GM21360 (cell line): ENCODE measurements at regions not wholly inside any gene's neighbourhood (a gene's known extent, or its start where the extent isn't known, plus 50 kb on each side); places are given as distances from the start of the nearest gene placed in this dataset.

Source experiments
- ATAC-seq: cut with Tn5 transposase; IDR thresholded peaks from one replicate; pipeline ENCODE4 v1.9.1; 2021; ENCODE audit warnings: mild to moderate bottlenecking, moderate library complexity; ENCODE audit not compliant: unreplicated experiment

DNA sequence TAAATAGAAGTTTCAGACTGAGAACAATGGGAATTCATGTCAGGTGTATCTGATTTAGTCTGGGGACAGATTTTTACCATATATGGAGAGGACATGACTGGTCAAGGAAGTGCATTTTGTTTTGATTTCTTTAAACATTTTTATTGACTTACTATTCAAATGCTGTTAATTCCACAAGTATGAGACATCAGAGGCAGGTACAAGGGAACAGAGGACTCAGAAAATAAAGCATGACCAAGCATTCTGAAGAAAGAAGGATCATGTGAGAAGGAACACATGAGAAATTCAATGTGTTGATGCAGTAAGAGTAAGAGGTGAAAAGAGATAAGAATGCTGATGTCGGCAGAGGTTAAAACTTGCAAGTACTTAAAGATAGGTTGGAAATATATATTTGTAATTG, 1452.6 kb downstream of the PCDH7 start:
- no peak for ATAC-seq

- ATAC-seq: no peak
These were observed 1459.9 kb downstream of the PCDH7 start for GRCh38 chr4:32180086-32180485.

DNA sequence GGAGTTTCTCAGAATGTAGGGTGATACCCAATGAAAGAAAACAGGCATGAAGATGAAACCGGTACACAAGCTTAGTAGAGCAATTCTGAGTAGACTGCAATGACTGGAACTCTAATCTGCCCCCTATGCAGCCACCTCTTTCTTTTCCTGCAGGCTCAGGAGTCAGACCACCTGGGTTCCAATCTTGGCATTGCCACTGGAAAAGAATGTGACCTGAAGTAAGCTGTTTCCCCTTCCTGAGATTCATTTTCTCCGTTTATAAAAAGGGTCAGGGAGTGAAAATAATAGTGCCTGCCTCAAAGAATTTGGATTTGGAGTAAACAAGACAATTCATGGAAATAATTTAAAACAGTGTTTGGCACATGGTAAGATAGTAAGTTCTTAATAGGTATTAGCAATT, 1464.0 kb downstream of the PCDH7 start:
- no peak for ATAC-seq

GRCh38 chr4:32189130-32189529, 1469.0 kb downstream of the PCDH7 start:
- no peak for ATAC-seq

- ATAC-seq: no peak
These were observed 1469.6 kb downstream of the PCDH7 start for GRCh38 chr4:32189788-32190187.

- ATAC-seq: no peak
These were observed 1471.8 kb downstream of the PCDH7 start for GRCh38 chr4:32191961-32192360.

GRCh38 chr4:32192363-32192762, 1472.2 kb downstream of the PCDH7 start:
- ATAC-seq: no peak

GRCh38 chr4:32192991-32193390, 1472.8 kb downstream of the PCDH7 start:
- no peak for ATAC-seq

GRCh38 chr4:32196950-32197688, 1477.0 kb downstream of the PCDH7 start:
- ATAC-seq: no peak

- ATAC-seq: no peak
These were observed 1479.5 kb downstream of the PCDH7 start for GRCh38 chr4:32199639-32200038.

DNA sequence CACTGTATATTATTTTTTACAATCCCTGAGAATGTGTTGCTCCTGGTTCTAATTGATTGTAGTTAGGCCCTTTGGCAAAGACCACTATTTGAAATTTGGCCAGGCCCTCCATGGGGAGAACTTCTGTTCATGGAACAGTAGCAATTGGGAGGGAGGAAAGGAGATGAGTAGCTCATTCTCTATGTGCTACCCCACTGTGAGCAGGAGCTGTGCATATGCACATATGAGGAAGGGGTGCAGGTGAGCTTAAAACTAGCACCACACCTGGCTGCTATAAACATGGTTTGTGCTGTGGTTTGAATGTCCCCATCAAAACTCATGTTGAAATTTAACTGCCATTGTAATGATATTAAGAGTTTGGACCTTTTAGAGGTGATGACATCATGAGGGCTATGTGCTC, 1483.2 kb downstream of the PCDH7 start:
- no peak for ATAC-seq

DNA sequence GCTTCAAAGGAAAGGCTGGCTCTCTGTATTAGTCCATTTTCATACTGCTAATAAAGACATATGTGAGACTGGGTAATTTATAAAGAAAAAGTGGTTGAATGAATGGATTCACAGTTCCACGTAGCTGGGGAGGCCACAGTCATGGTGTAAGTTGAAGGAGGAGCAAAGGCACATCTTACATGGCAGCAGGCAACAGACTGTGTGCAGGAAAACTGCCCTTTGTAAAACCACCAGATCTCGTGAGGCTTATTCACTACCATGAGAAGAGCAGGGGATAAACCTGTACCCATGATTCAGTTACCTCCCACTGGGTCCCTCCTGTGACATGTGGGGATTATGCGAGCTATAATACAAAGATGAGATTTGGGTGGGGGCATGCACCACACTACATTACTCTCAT, 1486.6 kb downstream of the PCDH7 start:
- ATAC-seq: no peak

DNA sequence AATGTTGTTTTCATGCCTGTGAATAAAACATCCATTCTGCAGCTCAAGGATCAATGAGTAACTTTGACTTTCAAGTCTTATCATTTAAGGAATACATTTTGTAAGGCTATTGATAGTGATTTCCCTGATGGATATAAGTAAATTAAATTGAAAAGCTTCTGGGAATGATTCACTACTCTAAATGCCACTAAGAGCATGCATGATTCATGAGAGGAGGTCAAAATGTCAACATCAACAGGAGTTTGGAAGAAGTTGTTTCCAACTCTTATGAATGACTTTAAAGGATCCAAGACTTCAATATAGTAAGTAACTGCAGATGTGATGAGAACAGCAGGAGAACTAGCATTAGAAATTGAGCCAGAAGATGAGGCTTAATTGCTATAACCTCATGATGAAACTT, 1487.3 kb downstream of the PCDH7 start:
- ATAC-seq: no peak

DNA sequence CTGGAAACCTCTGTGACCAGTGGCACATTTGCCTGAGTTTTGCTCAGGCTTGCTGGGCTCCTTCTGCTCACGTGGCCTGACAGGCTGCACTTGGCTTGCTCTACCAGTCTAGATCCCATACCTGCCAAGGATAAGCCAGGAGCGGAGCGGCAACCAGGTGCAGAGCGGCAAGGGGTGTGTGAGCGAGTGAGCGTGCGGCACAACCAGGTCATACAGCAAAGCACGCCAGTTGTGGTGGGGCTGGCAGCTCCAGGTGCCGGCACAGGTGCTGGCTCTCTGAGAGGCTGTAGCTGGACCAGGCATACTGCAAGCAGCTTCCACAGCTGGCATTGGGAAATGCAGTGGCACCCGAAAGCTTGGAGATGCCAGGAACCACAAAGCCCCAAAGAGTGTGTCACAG, 1495.1 kb downstream of the PCDH7 start:
- ATAC-seq: no peak

GRCh38 chr4:32216502-32216901, 1496.3 kb downstream of the PCDH7 start:
- no peak for ATAC-seq

DNA sequence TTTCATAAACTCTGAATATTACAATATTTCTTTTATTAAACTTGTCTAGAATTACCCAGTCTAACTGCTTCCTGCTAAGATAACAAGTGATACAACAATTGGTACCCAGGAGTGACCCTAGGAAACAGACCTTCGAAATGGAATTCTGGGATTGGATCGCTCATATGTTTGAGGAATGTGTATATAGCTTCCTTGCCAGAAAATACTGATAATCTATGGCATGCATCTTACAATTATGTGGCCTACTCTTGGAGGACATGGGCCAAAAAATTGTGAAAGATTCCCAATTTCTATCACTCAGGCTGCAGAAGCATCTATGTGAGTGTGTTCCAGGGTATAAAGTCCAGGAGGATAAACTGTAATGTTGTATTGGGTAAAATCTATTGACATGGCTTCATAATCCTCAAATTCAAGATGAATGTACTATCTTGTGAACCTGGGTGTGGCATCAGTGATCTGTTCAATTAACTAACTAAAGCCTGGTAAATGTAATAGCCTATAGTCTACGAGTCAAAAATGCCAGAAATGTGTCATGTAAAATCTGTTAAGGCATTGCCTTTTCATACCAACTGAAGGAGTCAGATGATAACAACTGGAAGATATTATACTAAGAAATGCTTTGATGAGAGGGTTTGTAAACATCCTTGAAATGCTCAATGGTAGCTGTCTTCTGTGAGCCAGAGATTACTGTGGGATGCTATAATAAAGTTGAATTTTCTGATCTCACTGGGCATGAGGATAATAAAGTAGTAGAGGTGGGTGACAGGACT, 1499.3 kb downstream of the PCDH7 start:
- no peak for ATAC-seq

DNA sequence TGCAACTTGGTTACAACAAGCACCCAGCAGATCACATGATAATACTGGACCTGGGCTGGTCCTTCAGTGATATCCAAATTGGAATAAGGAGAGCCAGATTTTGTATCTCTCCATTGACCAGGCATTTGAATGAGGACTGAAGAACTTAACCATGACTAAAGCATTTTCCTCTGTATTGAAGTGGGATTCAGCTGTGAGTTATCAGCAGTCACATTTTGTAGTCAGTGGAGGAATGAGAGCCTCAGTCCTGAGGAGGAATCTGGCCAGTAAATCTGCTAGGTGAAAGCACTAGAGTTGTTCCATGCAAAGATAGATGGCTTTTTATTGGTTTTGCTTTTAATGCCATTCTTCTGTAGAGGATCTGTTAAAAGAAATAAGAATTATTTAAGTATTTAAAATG, 1506.0 kb downstream of the PCDH7 start:
- ATAC-seq: no peak

GRCh38 chr4:32226733-32227132, 1506.6 kb downstream of the PCDH7 start:
- ATAC-seq: no peak

DNA sequence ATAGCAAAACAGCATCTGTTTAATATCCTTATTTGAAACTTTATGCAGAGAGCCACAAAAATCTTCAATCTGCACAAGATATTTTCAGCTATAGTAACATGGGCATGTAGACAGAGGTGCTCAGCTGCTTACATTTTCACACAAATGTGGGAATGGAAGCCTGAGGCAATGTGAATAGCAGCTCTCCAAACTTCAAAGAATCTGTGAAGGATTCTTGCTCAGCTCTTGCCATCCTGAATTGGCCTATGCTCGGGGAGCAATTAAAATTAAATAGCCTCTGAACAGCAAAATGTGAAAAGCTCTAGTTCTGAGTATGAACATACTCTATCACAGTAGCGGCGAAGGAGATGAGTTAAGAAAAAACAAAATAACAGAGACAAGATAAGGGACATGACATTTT, 1523.8 kb downstream of the PCDH7 start:
- no peak for ATAC-seq

GRCh38 chr4:32249040-32249439, 1528.9 kb downstream of the PCDH7 start:
- no peak for ATAC-seq

GRCh38 chr4:32251126-32251525, 1531.0 kb downstream of the PCDH7 start:
- no peak for ATAC-seq

- no peak for ATAC-seq
These were observed 1531.8 kb downstream of the PCDH7 start for GRCh38 chr4:32251926-32252325.
